Skin epidermis (tissue), 12 donors: ENCODE measurements at regions not wholly inside any gene's neighbourhood (a gene's known extent, or its start where the extent isn't known, plus 50 kb on each side); places are given as distances from the start of the nearest gene placed in this dataset.

ENCODE experiments used
- H3K27ac ChIP-seq, 21 experiments: fragments of 200-600 bp; sonication (generic) in 11 of 21; one replicate each; pipeline ENCODE4 v1.5.0; 2020; ENCODE audit warnings: mild to moderate bottlenecking in 3 of 21, inconsistent platforms in 2 of 21, moderate library complexity in 2 of 21
- H3K4me3 ChIP-seq, 7 experiments: fragments of 200-600 bp; sonication (generic) in 2 of 7; one replicate each; pipeline ENCODE4 v1.5.0; 2020; ENCODE audit warnings: inconsistent platforms in 2 of 7, mild to moderate bottlenecking in 2 of 7, moderate library complexity in 1 of 7

DNA sequence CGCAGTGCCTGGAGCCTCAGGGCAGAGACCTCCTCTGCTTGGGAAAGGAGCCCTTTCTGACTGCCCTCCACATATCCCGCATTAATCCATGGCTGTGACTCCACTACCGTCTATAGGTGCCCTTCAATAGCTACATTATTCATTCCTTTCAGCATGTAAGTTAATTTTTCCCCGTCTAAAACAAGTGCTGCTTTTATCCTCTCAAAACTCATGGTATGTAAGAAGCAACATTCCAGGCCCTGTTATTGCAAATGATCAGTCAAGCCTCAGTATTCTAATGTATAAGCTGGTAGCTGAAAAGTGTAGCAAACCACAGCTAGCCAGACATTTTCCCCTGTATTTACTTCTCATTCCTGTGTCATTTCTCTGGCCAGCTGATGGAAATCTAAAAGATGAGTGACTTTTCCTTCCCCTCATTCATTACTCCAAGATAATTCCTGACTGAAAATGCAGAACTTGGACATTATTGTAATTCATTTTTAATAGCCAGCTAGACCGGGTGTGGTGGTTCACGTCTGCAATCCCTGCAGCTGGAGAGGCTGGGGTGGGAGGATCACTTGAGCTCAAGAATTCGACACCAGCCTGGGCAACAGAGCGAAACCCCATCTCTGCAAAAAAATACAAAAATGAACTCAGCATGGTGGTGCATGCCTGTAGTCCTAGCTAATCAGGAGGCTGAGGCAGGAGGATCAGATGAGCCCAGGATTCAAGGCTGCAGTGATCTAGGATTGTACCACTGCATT lies 88.5 kb upstream of the SOD1 start:
- Histone ChIP-seq H3K4me3 (no peak overlapping the region), H3K27ac (no peak overlapping the region)

DNA sequence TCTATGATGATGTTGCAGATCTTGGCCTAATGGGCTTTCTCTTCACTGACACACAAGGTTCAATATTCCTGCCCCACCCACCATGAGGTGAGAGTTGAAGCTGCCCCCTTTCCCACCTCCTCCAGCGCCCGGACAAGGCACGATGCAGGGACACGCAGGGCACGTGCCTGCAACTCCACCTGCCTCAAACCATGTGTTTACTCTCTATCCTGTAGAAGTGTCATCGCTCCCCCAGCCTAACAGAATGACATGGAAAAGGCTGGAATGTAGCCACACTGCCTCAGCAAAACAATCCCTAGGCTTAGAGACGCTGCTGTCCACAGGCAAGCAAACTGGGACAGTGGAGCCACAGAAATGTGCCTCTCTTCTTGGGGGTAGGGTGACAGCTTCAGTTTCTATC lies 92.9 kb upstream of the SOD1 start:
- Histone ChIP-seq H3K27ac (no peak overlapping the region), H3K4me3 (no peak overlapping the region)

DNA sequence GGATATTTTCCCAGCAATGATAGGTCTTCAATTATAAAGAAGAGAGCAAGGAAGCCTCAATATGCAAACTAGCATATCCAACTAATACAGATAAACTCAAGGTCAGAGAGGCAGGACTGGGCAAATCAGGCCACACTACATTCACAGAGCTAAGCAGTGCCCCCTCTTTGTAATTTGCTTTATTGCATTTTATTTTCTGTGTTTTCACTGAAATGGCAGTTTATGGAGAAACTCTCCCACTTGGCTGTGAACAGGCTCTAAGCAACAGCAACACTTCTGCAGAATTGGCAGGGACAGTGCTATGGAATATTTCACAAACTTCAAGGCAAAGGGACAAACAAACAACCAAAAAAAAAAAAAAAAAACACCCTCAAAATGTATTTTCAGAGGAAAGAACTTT lies 93.4 kb upstream of the SOD1 start:
- Histone ChIP-seq H3K4me3 (no peak overlapping the region), H3K27ac (no peak overlapping the region)

DNA sequence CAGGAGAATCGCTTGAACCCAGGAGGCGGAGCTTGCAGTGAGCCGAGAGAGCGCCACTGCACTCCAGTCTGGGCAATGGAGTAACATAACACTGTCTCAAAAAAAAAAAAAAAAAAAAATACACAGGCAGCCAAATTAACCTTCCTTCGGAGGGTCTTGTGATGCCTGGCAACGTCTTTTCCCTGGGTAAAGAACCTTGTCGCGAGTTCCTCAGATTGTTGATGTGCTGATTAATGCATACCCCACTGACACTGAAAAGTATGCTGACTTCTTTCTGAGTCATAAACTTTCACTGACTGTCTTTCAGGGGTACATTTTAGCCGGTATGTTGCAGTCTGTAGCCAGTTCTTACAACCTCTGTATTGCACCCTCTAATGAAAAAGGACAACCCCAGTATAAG lies 95.1 kb upstream of the SOD1 start:
- Histone ChIP-seq H3K27ac (no peak overlapping the region), H3K4me3 (no peak overlapping the region)

DNA sequence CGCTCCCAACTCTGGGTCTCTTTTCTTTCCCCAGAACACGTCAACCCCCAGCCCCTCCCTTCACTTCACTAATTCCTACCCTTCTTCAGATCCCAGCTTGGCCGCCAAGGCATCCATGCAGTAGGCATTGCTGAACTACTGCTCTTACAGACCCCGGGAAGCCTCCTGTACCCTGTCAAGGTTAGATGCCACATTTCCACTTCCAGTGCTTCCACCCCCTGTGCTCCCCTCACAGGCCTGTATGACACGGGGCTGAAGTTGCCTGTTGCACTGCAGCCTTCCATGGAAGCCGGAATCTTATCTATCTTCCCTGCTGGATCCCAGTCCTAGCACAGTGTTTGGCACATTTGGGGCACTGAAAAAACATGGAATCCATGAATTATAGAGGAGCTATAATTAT lies 99.0 kb upstream of the SOD1 start:
- no peak overlapping the region for H3K4me3 ChIP-seq
- no peak overlapping the region for H3K27ac ChIP-seq

DNA sequence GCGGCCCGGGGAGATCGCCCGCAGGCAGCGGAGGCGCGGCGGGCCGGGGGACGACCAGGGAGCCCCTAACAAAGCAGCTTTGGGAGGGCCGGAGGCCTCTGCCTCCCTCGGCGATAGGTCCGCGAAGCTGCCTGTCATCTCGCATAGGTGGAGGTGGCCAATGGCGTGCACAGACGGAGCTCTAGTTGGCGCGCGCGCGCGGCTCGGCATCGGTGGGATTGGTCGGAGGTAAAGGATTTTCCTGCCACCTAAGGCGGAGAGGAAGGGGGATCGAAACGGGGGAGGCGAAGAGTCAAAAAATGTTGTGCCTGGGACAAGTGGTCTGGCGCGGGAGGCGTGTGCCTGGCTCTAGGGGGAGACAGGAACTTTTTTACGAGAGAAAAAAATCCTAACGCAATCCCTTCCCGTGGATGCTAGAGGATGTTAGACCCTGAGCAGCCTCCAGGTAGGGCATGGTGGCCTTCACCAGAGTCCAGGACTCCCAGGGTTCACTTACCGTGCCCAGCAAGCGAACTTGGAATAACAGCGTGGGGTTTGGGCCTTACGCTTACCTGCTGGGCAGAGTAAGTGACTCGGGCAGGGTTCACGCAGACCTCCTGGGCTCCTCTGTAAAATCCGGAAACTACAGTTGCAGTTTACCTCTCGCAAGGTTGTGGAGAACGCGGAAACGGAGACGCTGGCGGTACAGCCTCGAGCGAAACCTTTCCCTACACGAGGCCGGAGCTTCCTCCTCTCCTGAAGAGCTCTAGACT lies 99.9 kb upstream of the SOD1 start:
- H3K4me3 ChIP-seq = peak overlapping the region; percentile 40 to 80 (median 66)
- H3K27ac ChIP-seq = peak overlapping the region in 4 of 21 experiments; percentile 3 to 74 (median 48)

DNA sequence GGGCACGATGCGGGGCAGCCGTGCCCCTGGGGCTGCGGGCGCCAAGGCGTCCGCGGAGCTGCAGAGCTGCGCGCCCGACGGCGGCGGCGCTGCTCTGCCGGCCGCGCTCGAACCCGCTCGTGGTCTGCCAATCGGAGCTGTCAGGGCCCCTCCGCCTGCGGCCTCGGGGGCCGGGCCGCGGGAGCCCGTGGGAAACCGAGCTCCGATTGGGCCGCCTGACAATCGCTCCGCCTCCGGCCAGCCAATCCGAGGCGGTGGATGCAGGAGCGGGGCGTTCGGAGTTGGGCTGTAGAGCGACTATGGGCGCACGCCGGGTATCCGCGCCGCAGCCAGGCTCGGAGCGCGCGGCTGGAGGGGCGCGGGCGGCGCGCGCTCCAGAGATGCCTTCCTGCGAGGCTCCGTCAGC lies 100.5 kb upstream of the SOD1 start:
- H3K4me3 ChIP-seq = peak overlapping the region; percentile 40 to 80 (median 66)
- H3K27ac ChIP-seq = peak overlapping the region in 3 of 21 experiments; percentile 20 to 74 (median 65)

DNA sequence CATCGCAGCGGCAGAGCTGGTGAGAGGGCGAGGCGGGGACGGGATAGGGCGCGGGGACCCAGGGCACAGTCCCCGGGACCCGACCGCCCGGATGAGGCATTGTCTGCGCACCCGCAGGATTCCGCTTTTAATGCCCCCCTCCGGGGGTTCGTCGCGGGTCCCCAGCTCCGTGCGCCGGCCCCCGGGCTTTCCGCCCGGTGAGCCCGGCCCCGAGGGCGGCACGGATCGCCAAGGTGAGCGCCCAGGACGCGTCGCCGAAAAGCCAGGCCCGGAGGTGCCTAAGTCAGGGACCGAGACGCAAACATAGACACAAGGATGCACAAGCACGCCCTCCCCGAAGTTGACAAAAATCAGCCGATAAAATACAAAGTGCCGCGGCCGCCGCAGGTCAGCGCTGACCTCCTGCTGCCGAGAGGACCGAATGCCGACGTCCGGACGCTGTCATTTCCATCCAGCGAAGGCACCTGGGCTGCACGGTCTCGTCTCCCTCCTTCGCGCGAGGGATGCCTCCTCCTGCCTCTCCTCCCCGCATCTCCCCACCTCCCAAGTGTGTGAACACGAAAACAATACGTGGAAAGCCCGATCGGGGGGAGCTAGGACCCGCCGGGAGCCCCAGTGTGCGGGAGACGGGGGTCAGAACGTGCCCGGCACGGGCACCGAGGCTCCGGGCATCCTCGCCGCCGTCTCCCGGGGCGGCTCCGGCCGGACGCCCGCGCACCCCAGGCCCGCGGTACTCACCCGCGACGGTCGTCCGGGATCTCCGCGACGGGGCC lies 101.1 kb upstream of the SOD1 start:
- H3K27ac ChIP-seq = peak overlapping the region in 4 of 21 experiments; percentile 17 to 68 (median 42)
- H3K4me3 ChIP-seq = peak overlapping the region; percentile 40 to 80 (median 66)

DNA sequence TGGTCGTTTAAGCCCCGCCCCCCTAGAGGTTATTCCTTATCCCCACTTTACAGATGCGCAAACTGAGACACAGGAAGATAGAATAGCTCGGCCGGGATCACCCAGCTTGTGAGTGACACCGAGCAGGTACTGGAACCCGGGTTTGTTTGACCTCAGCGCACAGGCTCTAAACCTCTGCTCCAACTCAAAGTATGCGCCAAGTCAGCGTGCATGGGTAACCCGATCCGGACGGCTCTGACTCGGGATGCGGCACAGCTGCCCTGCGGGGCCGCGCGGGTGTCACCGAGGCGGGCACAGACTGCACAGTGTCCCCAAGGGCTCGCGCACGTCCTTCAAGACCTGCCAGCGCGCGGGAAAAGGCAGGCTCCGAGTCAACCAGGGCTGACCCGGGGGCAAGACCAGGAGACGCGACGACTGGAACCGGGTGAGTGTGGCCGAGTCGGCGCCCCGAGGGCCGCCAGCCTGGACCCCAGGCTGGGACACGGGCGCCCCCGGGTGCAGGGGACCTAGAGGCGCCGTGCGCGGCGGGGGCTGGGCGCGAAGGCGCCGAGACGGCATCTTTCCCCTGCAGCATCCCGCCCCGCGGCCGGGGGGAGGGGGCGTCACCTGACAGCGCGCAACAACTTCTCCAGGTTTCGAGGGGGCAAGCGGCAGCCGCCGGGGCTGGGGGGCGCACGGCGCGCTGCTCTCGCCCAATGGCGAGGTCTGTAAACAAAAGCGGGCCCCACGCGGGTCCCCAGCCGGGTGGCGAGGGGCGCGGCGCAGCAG lies 101.9 kb upstream of the SOD1 start:
- Histone ChIP-seq H3K27ac (peak overlapping the region in 1 of 21 experiments; percentile 17), H3K4me3 (peak overlapping the region; percentile 40 to 80 (median 66))

DNA sequence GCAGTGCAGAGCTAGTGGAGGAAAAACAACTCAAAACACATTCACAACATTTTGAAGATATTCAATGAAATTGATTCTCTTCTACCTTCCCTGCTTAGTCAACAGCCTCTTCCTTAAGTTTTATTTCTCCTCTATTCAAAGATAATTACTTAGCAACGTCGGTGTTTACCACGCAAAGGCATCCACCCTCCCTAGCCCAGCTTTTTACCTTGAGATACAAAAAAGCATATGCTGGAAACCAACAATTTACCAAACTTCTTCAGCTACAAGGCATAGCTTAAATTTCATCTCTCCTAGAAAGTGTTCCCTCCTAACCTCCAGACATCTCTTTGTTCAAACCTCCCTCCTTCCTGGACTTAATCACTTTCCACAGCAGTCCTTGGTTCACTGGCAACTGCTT lies 102.8 kb upstream of the SOD1 start:
- Histone ChIP-seq H3K4me3 (no peak overlapping the region), H3K27ac (no peak overlapping the region)

DNA sequence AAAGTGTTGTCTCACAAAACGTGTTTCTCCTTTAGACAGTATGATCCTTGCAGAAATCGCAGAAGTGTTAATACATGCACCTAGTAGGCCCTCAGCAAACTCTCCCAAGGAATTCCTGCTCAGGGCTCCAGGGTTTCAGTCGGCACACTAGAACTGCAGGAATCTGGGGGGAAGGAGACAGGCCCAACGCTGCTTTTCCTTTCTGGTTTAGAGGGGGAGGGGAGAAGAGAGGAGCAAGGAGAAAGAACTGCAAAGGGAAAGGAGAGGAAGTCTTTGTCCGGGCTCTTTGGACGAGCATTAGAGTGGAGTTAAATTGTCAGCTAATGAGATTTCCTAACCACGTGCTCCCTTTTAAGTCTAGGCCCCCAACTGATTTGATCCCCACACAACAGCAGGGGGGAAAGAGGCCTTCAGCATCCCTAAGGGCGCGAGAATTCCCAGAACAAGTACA lies 103.7 kb upstream of the SOD1 start:
- Histone ChIP-seq H3K4me3 (no peak overlapping the region), H3K27ac (no peak overlapping the region)

DNA sequence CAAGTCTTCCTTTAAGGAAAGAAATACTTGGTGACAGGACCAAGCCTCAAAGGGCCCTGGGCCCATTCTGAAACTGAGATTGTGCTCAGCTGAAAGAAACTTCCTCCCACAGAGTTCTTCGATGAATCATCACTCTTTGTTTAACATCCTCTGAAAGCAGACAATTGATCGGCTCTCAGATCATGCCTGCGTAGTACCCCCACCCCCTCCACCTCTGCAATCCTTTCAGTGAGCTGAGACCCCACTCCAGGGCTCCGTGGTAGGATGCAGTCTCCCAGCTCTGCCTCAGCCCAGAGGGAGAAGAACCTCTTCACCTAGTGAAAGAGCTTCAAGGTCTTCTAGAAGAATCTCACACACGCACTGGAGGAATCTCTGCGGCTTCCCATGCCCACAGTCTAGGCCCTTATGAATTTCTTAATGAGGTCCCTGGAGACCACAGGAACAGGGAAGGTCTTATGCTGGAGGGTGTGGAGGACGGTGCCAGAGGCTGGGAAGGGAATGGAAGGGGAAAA lies 104.9 kb upstream of the SOD1 start:
- Histone ChIP-seq H3K27ac (peak overlapping the region in 1 of 21 experiments; percentile 15), H3K4me3 (no peak overlapping the region)

DNA sequence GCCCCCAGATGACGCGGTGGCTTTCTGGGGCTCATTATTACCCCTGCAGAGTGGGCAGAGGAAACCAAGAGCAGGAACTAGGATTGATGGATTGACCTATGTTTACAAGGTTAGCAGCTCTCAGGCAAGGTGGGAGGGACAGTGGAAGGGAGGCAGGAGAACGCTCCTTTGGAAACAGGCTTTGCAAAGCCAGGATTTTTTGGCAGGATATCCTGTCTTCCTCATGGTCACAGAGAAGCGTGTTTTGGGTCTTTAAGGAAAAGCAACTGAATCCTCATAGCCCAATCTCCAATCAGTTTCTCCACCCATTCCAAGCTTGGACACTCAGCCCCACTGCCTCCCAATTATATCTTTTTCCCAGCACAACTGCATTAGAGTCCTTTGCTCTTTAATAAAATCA lies 105.6 kb upstream of the SOD1 start:
- Histone ChIP-seq H3K4me3 (no peak overlapping the region), H3K27ac (peak overlapping the region in 1 of 21 experiments; percentile 15)

DNA sequence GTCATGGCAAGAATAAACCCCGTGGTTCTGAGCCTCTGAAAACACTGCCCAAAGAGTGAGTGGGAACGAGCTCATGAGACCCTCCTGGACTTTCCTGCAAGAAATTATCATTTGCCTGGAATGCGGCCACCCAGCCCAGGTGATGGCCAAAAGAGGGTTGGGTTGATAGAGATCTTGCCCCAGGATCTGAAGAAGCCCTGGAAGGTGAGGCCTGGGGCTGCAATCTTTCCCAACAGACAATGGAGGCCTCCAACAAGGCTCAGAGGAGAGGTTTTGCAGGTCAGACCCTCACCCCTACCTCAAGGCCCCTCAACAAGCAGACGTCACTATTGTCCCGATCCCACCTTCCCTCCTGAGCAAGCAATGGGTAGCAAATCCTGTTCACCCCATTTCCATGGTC lies 106.0 kb upstream of the SOD1 start:
- no peak overlapping the region for H3K4me3 ChIP-seq
- H3K27ac ChIP-seq = no peak overlapping the region

DNA sequence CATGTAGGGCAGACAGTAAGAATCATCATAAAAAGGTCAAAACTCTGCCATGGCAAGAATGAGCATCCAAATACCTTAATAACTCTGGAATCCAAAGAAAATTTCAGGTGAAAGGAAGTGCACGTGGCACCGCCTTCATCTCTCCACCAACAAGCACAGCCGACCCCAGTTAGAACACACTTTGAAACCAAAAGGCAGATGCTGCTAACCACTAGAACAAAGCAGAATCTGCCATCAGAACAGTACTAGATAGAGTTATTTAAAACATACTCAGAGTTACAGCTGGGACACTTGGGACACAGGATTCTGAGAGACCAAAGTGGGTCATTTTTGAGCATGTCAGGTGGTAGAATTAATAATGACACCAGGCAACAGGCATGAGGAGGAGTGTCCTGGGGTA lies 106.7 kb upstream of the SOD1 start:
- Histone ChIP-seq H3K27ac (no peak overlapping the region), H3K4me3 (no peak overlapping the region)

DNA sequence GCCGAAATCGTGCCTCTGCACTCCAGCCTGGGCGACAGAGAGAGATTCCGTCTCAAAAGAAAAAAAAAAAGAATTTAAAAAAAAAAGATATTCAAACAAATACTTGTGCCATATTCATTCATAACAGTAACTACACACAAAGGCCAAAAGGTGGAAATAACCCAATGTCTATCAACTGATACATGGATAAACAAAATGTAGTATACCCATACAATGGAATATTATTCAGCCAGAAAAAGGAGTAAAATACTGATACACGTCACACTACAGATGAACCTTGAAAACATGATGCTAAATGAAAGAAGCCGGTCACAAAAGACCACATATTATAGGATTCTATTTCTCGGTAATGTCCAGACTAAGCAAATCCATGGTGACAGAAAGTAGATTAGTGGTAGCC lies 109.4 kb upstream of the SOD1 start:
- H3K4me3 ChIP-seq = no peak overlapping the region
- H3K27ac ChIP-seq = no peak overlapping the region

DNA sequence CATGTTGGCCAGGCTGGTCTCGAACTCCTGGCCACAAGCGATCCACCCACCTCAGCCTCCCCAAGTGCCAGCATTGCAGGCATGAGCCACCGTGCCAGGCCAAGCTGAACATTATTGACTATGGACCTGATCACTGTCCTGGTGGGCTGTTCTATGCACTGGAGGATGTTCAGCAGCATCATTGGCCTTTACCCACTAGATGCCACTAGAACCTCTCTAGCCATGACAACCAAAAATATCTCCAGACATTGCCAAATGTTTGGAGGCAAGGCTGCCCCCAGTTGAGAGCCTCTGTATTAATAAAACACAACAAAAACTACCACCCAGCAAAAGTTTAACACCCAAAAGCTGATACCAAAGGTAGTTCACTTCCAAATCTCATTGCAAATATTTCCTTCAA lies 110.8 kb upstream of the SOD1 start:
- H3K4me3 ChIP-seq = no peak overlapping the region

DNA sequence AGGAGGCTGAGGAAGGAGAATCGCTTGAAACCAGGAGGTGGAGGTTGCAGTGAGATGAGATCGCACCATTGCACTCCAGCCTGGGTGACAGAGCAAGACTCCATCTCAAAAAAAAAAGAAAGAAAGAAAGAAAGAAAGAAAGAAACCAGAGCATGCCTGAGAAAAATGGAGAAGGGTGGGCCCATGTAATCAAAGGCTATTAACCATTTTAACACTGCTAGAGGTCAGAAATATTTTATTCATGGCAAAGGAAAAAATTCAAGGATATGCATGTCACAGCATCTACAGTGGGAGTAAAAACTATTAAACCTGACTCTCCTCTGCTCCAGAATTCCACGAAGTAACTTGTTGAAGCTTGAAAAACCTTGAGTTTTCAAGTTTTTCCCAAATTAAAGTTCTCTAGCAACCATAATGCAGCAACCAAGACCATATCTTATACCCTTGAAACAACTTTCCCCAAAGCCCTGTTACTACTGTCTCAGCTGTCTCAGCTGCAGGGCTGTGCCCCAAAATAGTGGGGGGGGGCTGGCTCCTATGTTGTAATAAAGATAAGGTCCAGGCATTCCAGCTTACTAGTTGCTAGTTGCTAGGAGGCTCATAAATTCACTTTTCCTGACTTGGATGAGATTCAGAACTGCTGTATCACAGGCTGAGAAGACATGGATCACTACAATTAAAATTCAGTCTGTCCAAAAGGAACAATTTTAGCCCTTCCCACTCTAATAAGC lies 112.9 kb upstream of the SOD1 start:
- no peak overlapping the region for H3K4me3 ChIP-seq

More for the DNA sequence above, 110.8 kb upstream of the SOD1 start:
- H3K27ac ChIP-seq = no peak overlapping the region

DNA sequence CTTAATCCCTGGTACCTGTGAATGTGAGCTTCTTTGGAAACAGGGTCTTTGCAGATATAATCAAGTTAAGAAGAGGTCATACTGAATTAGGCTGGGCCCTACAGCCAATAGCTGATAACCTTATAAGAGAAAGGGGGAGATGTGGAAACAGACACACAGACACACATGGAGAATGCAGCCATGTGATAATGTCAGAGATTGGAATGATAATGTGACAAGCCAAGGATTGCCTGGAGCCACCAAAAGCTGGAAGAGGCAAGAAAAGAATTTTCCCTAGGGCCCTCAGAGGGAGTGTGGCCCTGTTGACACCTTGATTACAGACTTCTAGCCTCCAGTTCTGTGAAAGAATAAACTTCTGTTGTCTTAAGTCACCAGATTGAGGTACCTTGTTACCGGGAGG lies 114.5 kb upstream of the SOD1 start:
- no peak overlapping the region for H3K4me3 ChIP-seq
- no peak overlapping the region for H3K27ac ChIP-seq

More for the DNA sequence above, 112.9 kb upstream of the SOD1 start:
- no peak overlapping the region for H3K27ac ChIP-seq
